Fibroblast of lung (primary cell): ENCODE measurements at regions not wholly inside any gene's neighbourhood (a gene's known extent, or its start where the extent isn't known, plus 50 kb on each side); places are given as distances from the start of the nearest gene placed in this dataset.

Experiments
- EZH2 ChIP-seq: IDR thresholded peaks from 2 replicates; pipeline ENCODE4 v1.5.1; 2012; ENCODE audit warnings: low read length, control low read depth, mild to moderate bottlenecking; ENCODE audit errors: missing control alignments
- TF ChIP-seq, protein P1 (sequence below), 2 donors: IDR thresholded peaks in 1 of 2; conservative IDR thresholded peaks in 1 of 2; 1 replicate in 1 of 2; 2 replicates in 1 of 2; pipeline ENCODE4 v1.5.1; 2011 to 2012; ENCODE audit warnings: low read length in 2 of 2, control low read depth in 1 of 2, inconsistent platforms in 1 of 2, low read depth in 1 of 2, mild to moderate bottlenecking in 1 of 2

- TF ChIP-seq, protein P1, sequence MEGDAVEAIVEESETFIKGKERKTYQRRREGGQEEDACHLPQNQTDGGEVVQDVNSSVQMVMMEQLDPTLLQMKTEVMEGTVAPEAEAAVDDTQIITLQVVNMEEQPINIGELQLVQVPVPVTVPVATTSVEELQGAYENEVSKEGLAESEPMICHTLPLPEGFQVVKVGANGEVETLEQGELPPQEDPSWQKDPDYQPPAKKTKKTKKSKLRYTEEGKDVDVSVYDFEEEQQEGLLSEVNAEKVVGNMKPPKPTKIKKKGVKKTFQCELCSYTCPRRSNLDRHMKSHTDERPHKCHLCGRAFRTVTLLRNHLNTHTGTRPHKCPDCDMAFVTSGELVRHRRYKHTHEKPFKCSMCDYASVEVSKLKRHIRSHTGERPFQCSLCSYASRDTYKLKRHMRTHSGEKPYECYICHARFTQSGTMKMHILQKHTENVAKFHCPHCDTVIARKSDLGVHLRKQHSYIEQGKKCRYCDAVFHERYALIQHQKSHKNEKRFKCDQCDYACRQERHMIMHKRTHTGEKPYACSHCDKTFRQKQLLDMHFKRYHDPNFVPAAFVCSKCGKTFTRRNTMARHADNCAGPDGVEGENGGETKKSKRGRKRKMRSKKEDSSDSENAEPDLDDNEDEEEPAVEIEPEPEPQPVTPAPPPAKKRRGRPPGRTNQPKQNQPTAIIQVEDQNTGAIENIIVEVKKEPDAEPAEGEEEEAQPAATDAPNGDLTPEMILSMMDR (conservative IDR thresholded peaks at IDR 0.05 in 1 of 2, IDR thresholded peaks at IDR 0.05 in 1 of 2; ENCODE audit: low read depth in 1 of 2, low read length in 2 of 2) = no peak
- TF ChIP-seq EZH2 = no peak
These were observed 289.9 kb upstream of the ACTBL2 start for GRCh38 chr5:57772512-57772911.
